ENCODE measurements at regions not wholly inside any gene's neighbourhood (a gene's known extent, or its start where the extent isn't known, plus 50 kb on each side); places are given as distances from the start of the nearest gene placed in this dataset.

GRCh38 chr2:54380670-54381069 lies 75.5 kb upstream of the SPTBN1 start:
- no peak for TF ChIP-seq CEBPB (IDR thresholded peaks at IDR 0.05)
- no peak for TF ChIP-seq REST (IDR thresholded peaks at IDR 0.05; ENCODE audit: low read depth)
- no peak for TF ChIP-seq ZBTB7A (IDR thresholded peaks at IDR 0.05; ENCODE audit: low read depth)
- TF ChIP-seq RAD21 (IDR thresholded peaks at IDR 0.05; ENCODE audit: low read depth) = no peak
- TF ChIP-seq MAX (IDR thresholded peaks at IDR 0.05) = no peak
- TF ChIP-seq CREB1 (IDR thresholded peaks at IDR 0.05; ENCODE audit: low read depth) = no peak
- no peak for TF ChIP-seq EGR1 (IDR thresholded peaks at IDR 0.05)
- no peak for TF ChIP-seq TAF1 (IDR thresholded peaks at IDR 0.05; ENCODE audit: low read depth)
- no peak for TF ChIP-seq FOXM1 (IDR thresholded peaks at IDR 0.05; ENCODE audit: borderline replicate concordance, low read depth)
- no peak for TF ChIP-seq TCF12 (IDR thresholded peaks at IDR 0.05; ENCODE audit: low read depth)
- no peak for TF ChIP-seq EP300 (IDR thresholded peaks at IDR 0.05; ENCODE audit: borderline replicate concordance)
- TF ChIP-seq YY1 (IDR thresholded peaks at IDR 0.05; ENCODE audit: low read depth) = no peak
- no peak for TF ChIP-seq NFIC (IDR thresholded peaks at IDR 0.05)

Measured in Ishikawa (cell line).